Vagina (tissue), 2 donors: ENCODE measurements at regions not wholly inside any gene's neighbourhood (a gene's known extent, or its start where the extent isn't known, plus 50 kb on each side); places are given as distances from the start of the nearest gene placed in this dataset.

Experiments used
- POLR2A ChIP-seq, 2 donors: fragments of 450-650 bp; IDR thresholded peaks; one replicate each; pipeline ENCODE4 v1.6.1; 2017; ENCODE audit warnings: antibody characterized with exemption in 2 of 2, mild to moderate bottlenecking in 2 of 2, moderate library complexity in 2 of 2
- POLR2AphosphoS5 ChIP-seq, 2 donors: sonication (generic); formaldehyde crosslinking; IDR thresholded peaks; one replicate each; pipeline ENCODE4 v1.9.0; 2017; ENCODE audit warnings: antibody characterized with exemption in 2 of 2, mild to moderate bottlenecking in 2 of 2, low read depth in 1 of 2; ENCODE audit not compliant: insufficient read depth in 1 of 2
- TF ChIP-seq, protein P1 (sequence below), 3 experiments: fragments of 450-650 bp in 2 of 3; fragments of 200-600 bp in 1 of 3; sonication (generic) in 1 of 3; IDR thresholded peaks; one replicate each; pipeline ENCODE4 v1.5.1; 2017 to 2019; ENCODE audit warnings: antibody characterized with exemption in 3 of 3, mild to moderate bottlenecking in 2 of 3, moderate library complexity in 2 of 3

GRCh38 chr1:234891427-234891826 is 237.2 kb downstream of the TOMM20 start:
- TF ChIP-seq, protein P1, sequence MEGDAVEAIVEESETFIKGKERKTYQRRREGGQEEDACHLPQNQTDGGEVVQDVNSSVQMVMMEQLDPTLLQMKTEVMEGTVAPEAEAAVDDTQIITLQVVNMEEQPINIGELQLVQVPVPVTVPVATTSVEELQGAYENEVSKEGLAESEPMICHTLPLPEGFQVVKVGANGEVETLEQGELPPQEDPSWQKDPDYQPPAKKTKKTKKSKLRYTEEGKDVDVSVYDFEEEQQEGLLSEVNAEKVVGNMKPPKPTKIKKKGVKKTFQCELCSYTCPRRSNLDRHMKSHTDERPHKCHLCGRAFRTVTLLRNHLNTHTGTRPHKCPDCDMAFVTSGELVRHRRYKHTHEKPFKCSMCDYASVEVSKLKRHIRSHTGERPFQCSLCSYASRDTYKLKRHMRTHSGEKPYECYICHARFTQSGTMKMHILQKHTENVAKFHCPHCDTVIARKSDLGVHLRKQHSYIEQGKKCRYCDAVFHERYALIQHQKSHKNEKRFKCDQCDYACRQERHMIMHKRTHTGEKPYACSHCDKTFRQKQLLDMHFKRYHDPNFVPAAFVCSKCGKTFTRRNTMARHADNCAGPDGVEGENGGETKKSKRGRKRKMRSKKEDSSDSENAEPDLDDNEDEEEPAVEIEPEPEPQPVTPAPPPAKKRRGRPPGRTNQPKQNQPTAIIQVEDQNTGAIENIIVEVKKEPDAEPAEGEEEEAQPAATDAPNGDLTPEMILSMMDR (IDR thresholded peaks at IDR 0.05) = no peak
- TF ChIP-seq POLR2A (IDR thresholded peaks at IDR 0.05) (no peak), POLR2AphosphoS5 (IDR thresholded peaks at IDR 0.05; ENCODE audit: insufficient read depth in 1 of 2, low read depth in 1 of 2) (no peak)
